Transverse colon (tissue), 4 donors: ENCODE measurements at regions not wholly inside any gene's neighbourhood (a gene's known extent, or its start where the extent isn't known, plus 50 kb on each side); places are given as distances from the start of the nearest gene placed in this dataset.

Experiments
- DNase-seq: peaks from one replicate; pipeline ENCODE4 v3.0.0-alpha.2; 2019
- H3K27ac ChIP-seq, 4 donors: fragments of 200-600 bp; sonication (generic); 2 replicates each; pipeline ENCODE4 v1.5.1; 2016 to 2018; ENCODE audit warnings: inconsistent platforms in 4 of 4
- H3K27me3 ChIP-seq: fragments of 200-600 bp; sonication (generic); 2 replicates; pipeline ENCODE4 v1.5.1; 2017; ENCODE audit warnings: inconsistent platforms
- H3K36me3 ChIP-seq, 4 donors: fragments of 200-600 bp; sonication (generic); 2 replicates each; pipeline ENCODE4 v1.5.1; 2017 to 2019; ENCODE audit warnings: inconsistent platforms in 4 of 4
- H3K4me1 ChIP-seq, 4 donors: fragments of 200-600 bp; sonication (generic); 2 replicates each; pipeline ENCODE4 v1.5.1; 2017 to 2020; ENCODE audit warnings: inconsistent platforms in 4 of 4
- H3K4me3 ChIP-seq, 4 donors: fragments of 200-600 bp; sonication (generic); 1 replicate in 1 of 4; 2 replicates in 3 of 4; pipeline versions ENCODE4 v1.5.1 to v1.6.1; 2017 to 2019; ENCODE audit warnings: inconsistent platforms in 4 of 4
- H3K9me3 ChIP-seq, 2 donors: fragments of 200-600 bp; sonication (generic); 2 replicates each; pipeline ENCODE4 v1.5.1; 2017 to 2019; ENCODE audit warnings: inconsistent platforms in 2 of 2
- CTCF ChIP-seq, 5 experiments: fragments of 200-600 bp in 3 of 5; fragments of 450-650 bp in 2 of 5; sonication (generic) in 3 of 5; IDR thresholded peaks; 1 replicate in 2 of 5; 2 replicates in 3 of 5; pipeline ENCODE4 v1.5.1; 2016 to 2017; ENCODE audit warnings: antibody characterized with exemption in 5 of 5, inconsistent platforms in 3 of 5, mild to moderate bottlenecking in 2 of 5, moderate library complexity in 1 of 5
- EP300 ChIP-seq: sonication (generic); formaldehyde crosslinking; IDR thresholded peaks from one replicate; pipeline ENCODE4 v1.6.1; 2017; ENCODE audit warnings: antibody characterized with exemption, low read depth
- POLR2A ChIP-seq: fragments of 450-650 bp; IDR thresholded peaks from one replicate; pipeline ENCODE4 v1.6.1; 2016; ENCODE audit warnings: antibody characterized with exemption, mild to moderate bottlenecking, moderate library complexity
- POLR2AphosphoS5 ChIP-seq, 3 donors: sonication (generic); formaldehyde crosslinking; IDR thresholded peaks; one replicate each; pipeline ENCODE4 v1.6.1; 2016; ENCODE audit warnings: antibody characterized with exemption in 3 of 3
- WGBS, 2 donors: methylation state at CpG; one replicate each; pipeline ENCODE4 v1.1.5; 2018; ENCODE audit warnings: low coverage in 1 of 2; 5-methylcytosine and 5-hydroxymethylcytosine counted together
- in situ Hi-C, 4 donors: fragments of 200-750 bp; cut with MboI; loops; one replicate each; pipeline versions ENCODE4 v1.15.0 to v1.15.1; 2017; ENCODE audit warnings: low sequenced_read_pairs in 3 of 4, low pct_ligation_motif_present in 1 of 4, low pct_unique_long_range_greater_than_20kb in 1 of 4
- intact Hi-C: fragments of 100-400 bp; cut with DNase I; formaldehyde crosslinking; loops from one replicate; pipeline ENCODE4 v1.15.1; 2023; ENCODE audit warnings: low total_unique reads

GRCh38 chr12:76153616-76154015, 69.1 kb upstream of the NAP1L1 start:
- Histone ChIP-seq H3K27ac (no peak overlapping the region), H3K27me3 (no peaks in the 10 kb centered on the region), H3K4me1 (no peaks in the 10 kb centered on the region), H3K4me3 (no peak overlapping the region), H3K36me3 (no peaks in the 10 kb centered on the region), H3K9me3 (no peaks in the 10 kb centered on the region)
- TF ChIP-seq POLR2A, result no peak
- TF ChIP-seq POLR2AphosphoS5 (IDR thresholded peaks at IDR 0.05), result no peak
- no peak for TF ChIP-seq CTCF (IDR thresholded peaks at IDR 0.05)
- no peak for TF ChIP-seq EP300
- in situ Hi-C loops, result no loop called here
- DNase-seq, result no peak
- 73 to 86% methylated on average over 2 to 3 of the region's 3 CpGs for WGBS, 2 donors
- intact Hi-C loops, result no loop called here

- Histone ChIP-seq H3K4me3 (no peak overlapping the region), H3K9me3 (no peaks in the 10 kb centered on the region), H3K36me3 (no peaks in the 10 kb centered on the region), H3K27ac (no peak overlapping the region), H3K4me1 (no peaks in the 10 kb centered on the region), H3K27me3 (no peaks in the 10 kb centered on the region)
- in situ Hi-C loops (no loop called here), intact Hi-C loops (no loop called here)
- DNase-seq, result peak; percentile 8
- whole genome bisulfite sequencing, 2 donors, result 61 to 65% methylated on average over 4 of the region's 4 CpGs
- TF ChIP-seq POLR2A (no peak), POLR2AphosphoS5 (IDR thresholded peaks at IDR 0.05) (no peak), CTCF (IDR thresholded peaks at IDR 0.05) (no peak), EP300 (no peak)
Observed at GRCh38 chr12:76152181-76152807, 67.8 kb upstream of the NAP1L1 start.

GRCh38 chr12:76144245-76144549, 59.7 kb upstream of the NAP1L1 start:
- intact Hi-C loops, result no loop called here
- peak; percentile 11 for DNase-seq
- WGBS, 2 donors, result 31% methylated on average over 1 of the region's 1 CpG; no CpG with 5 or more reads in 1 of the 2 donors

More at GRCh38 chr12:76144245-76144549, 59.7 kb upstream of the NAP1L1 start:
- in situ Hi-C loops, result no loop called here
- Histone ChIP-seq H3K4me3 (no peak overlapping the region), H3K27me3 (no peaks in the 10 kb centered on the region), H3K36me3 (no peaks in the 10 kb centered on the region), H3K27ac (no peak overlapping the region), H3K4me1 (no peaks in the 10 kb centered on the region), H3K9me3 (no peaks in the 10 kb centered on the region)
- no peak for TF ChIP-seq CTCF (IDR thresholded peaks at IDR 0.05)
- no peak for TF ChIP-seq POLR2AphosphoS5 (IDR thresholded peaks at IDR 0.05)
